RWPE1 (cell line): ENCODE measurements at regions not wholly inside any gene's neighbourhood (a gene's known extent, or its start where the extent isn't known, plus 50 kb on each side); places are given as distances from the start of the nearest gene placed in this dataset.

Experiments used
- CTCF ChIA-PET: fragments of 350-600 bp; sonication (Branson Sonifier 250); formaldehyde crosslinking; extraction: SDS; loops from one replicate; lab custom pipeline; 2021; lab: Yijun Ruan, JAX
- POLR2A ChIA-PET: fragments of 400-600 bp; formaldehyde crosslinking; extraction: SDS; loops from one replicate; lab custom pipeline; 2020; ENCODE audit warnings: antibody characterized with exemption; ENCODE audit not compliant: low non-redundant PET; lab: Yijun Ruan, JAX
- DNase-seq: peaks from one replicate; pipeline ENCODE4 v3.0.0; 2012; ENCODE audit warnings: low spot score
- H3K27ac ChIP-seq: fragments of 450-650 bp; 2 replicates; pipeline ENCODE4 v1.5.1; 2017
- CTCF ChIP-seq: fragments of 450-650 bp; conservative IDR thresholded peaks from 2 replicates; pipeline ENCODE4 v1.5.1; 2017; ENCODE audit warnings: low read depth, mild to moderate bottlenecking

DNA sequence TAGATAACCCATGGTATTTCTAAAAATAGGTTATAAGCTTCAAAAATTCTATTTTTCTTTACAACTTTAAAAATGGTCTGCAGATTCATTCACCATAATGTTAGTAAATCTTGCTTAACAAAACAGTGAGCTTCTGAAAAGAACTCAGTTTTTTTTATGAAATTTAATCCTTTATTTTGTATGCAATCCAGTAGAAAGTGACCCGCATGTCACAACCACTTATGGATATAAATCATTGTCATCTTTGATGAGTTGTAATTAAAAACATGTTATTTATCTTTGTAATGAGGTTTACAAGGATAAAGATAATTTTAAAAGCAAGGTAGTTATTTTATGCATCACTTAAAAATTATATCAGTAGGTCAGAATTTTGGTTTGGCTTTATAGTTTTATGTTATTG, 173.5 kb upstream of the SEMA3A start:
- ChIA-PET POLR2A (no interaction called here), CTCF (interaction anchor here (0.6 kb wide), 1 partner anchor 279 kb away, joined by 3 read pairs; no protein-coding TSS in a partner anchor)
- no peak for DNase-seq
- H3K27ac ChIP-seq: no peak overlapping the region
- no peak for TF ChIP-seq CTCF

DNA sequence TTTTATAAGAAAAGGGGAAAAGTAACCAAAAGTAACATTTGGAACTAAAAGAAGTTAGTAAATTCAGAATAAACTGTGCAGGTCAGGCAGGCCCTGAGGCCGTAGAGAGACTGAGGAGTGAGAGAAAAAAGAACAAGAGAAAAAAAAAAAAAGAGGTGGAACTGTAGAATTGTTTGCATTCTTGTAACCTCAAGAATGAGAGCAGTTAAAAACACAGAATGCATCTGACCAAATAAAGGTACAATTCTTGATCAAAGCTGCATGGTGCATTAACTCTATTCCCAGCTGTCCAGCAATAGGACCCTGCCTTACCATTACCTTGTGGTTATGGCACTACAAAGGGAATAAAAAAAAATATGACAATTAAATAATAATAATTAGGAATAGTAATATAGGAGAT, 170.1 kb upstream of the SEMA3A start:
- DNase-seq: no peak
- no peak overlapping the region for H3K27ac ChIP-seq
- POLR2A ChIA-PET: no interaction called here
- TF ChIP-seq CTCF: no peak
- CTCF ChIA-PET: interaction anchor here (0.5 kb wide), 1 partner anchor 108 kb away, joined by 4 read pairs; no protein-coding TSS in a partner anchor

DNA sequence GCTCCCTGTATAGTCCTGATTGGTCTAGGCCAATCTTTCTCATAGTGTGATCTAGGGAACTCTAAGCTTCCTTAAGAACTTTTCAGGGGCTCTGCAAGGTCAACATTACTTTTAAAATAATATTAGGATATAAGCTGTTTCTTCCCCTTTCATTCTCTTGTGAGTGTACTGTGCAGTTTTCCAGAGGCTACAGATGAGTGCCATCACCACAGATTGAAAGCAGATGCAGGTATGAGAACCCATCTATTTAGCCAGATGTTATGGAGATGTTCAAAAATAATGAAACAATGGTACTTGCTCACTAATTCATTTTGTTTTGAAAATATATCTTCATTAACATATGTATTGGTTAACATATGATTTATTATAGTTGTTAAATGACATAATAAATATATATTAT, 169.2 kb upstream of the SEMA3A start:
- no peak overlapping the region for H3K27ac ChIP-seq
- no peak for TF ChIP-seq CTCF
- DNase-seq: no peak
- ChIA-PET CTCF (no interaction called here), POLR2A (no interaction called here)

- no peak for DNase-seq
- no peak for TF ChIP-seq CTCF
- ChIA-PET CTCF (interaction anchor here (0.6 kb wide), 2 partner anchors 18 to 536 kb away, joined by 3 to 4 read pairs; no protein-coding TSS in a partner anchor), POLR2A (no interaction called here)
- H3K27ac ChIP-seq: no peak overlapping the region
Measured at GRCh38 chr7:84362828-84363227, 168.2 kb upstream of the SEMA3A start.

DNA sequence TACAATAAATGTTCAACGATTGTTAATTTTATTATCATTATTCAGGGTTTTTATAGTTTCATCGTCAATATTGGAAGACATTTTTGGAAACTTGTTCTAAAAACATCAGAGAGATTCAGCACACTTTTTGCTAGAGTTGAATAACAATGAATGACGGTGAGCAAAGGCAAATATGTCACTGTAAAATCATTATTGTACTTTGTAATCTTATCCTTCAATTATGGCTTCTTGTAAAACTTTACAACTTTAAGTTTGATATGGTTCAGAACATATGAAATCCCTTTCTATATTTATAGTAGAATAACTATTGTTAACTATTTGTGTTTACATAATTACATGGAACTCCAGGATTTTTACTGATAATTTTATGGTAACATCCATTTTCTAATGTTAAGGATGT, 167.8 kb upstream of the SEMA3A start:
- ChIA-PET POLR2A (no interaction called here), CTCF (interaction anchor here (0.6 kb wide), 1 partner anchor 18 kb away, joined by 3 read pairs; no protein-coding TSS in a partner anchor)
- no peak for DNase-seq
- no peak overlapping the region for H3K27ac ChIP-seq
- TF ChIP-seq CTCF: no peak

DNA sequence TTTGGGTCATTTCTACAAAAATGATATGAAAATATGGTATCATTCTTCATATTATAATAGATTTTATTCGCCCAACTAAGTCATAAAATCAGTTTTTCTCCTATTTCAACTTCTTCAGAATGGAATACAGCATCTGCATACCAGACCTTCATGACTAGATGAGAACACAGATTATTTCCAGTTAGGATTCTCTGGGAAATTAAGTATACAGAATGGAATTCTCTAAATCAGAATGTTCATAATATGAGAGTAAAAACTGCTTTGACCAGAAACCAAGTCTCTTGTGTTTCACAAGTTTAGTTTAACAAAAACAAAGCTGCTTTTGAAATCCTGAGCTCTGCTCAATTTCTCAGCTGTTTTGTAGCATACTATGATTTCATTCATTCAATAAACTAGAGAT, 160.3 kb upstream of the SEMA3A start:
- DNase-seq: no peak
- H3K27ac ChIP-seq: no peak overlapping the region
- POLR2A ChIA-PET: no interaction called here
- TF ChIP-seq CTCF: no peak
- CTCF ChIA-PET: no interaction called here
